Uterus (tissue), 2 donors: ENCODE measurements at regions not wholly inside any gene's neighbourhood (a gene's known extent, or its start where the extent isn't known, plus 50 kb on each side); places are given as distances from the start of the nearest gene placed in this dataset.

Experiments
- CTCF ChIP-seq, 4 experiments: fragments of 200-600 bp in 2 of 4; fragments of 450-650 bp in 2 of 4; sonication (generic) in 2 of 4; IDR thresholded peaks; one replicate each; pipeline ENCODE4 v1.5.1; 2016 to 2019; ENCODE audit warnings: antibody characterized with exemption in 4 of 4, mild to moderate bottlenecking in 2 of 4, moderate library complexity in 1 of 4
- POLR2A ChIP-seq, 2 donors: fragments of 450-650 bp; IDR thresholded peaks; one replicate each; pipeline ENCODE4 v1.6.1; 2016; ENCODE audit warnings: antibody characterized with exemption in 2 of 2, mild to moderate bottlenecking in 1 of 2, moderate library complexity in 1 of 2

- TF ChIP-seq CTCF (IDR thresholded peaks at IDR 0.05) = no peak
- no peak for TF ChIP-seq POLR2A (IDR thresholded peaks at IDR 0.05)
Measured at GRCh38 chr6:56375806-56376205, 128.4 kb upstream of the COL21A1 start.
